Breast epithelium (tissue), 4 donors: ENCODE measurements at regions not wholly inside any gene's neighbourhood (a gene's known extent, or its start where the extent isn't known, plus 50 kb on each side); places are given as distances from the start of the nearest gene placed in this dataset.

Experiments
- DNase-seq, 2 donors: peaks; one replicate each; pipeline ENCODE4 v3.0.0-alpha.2; 2019; ENCODE audit warnings: low spot score in 2 of 2
- H3K27ac ChIP-seq, 2 donors: fragments of 200-600 bp; sonication (generic) in 1 of 2; one replicate each; pipeline ENCODE4 v1.5.1; 2016 to 2019; ENCODE audit warnings: mild to moderate bottlenecking in 1 of 2
- H3K27me3 ChIP-seq, 2 donors: fragments of 200-600 bp; sonication (generic) in 1 of 2; one replicate each; pipeline versions ENCODE4 v1.5.1 to v1.6.0; 2017 to 2019; ENCODE audit warnings: control low read depth in 1 of 2, mild to moderate bottlenecking in 1 of 2
- H3K36me3 ChIP-seq: fragments of 200-600 bp; one replicate; pipeline ENCODE4 v1.5.1; 2019
- H3K4me1 ChIP-seq, 2 donors: fragments of 200-600 bp; sonication (generic); one replicate each; pipeline ENCODE4 v1.5.1; 2016 to 2019; ENCODE audit warnings: control low read depth in 1 of 2
- H3K4me3 ChIP-seq, 3 donors: fragments of 200-600 bp; sonication (generic); 1 replicate in 2 of 3; 2 replicates in 1 of 3; pipeline ENCODE4 v1.5.1; 2016 to 2019; ENCODE audit warnings: mild to moderate bottlenecking in 3 of 3, moderate library complexity in 2 of 3
- H3K9me3 ChIP-seq, 2 donors: fragments of 200-600 bp; sonication (generic) in 1 of 2; one replicate each; pipeline ENCODE4 v1.5.1; 2016 to 2019; ENCODE audit warnings: control low read depth in 1 of 2
- POLR2A ChIP-seq: fragments of 450-650 bp; IDR thresholded peaks from one replicate; pipeline ENCODE4 v1.6.1; 2016; ENCODE audit warnings: antibody characterized with exemption, mild to moderate bottlenecking, moderate library complexity
- POLR2AphosphoS5 ChIP-seq, 3 donors: sonication (generic); formaldehyde crosslinking; IDR thresholded peaks; one replicate each; pipeline ENCODE4 v1.6.1; 2017; ENCODE audit warnings: antibody characterized with exemption in 3 of 3
- intact Hi-C: fragments of 100-400 bp; cut with DNase I; formaldehyde crosslinking; loops from one replicate; pipeline ENCODE4 v1.15.1; 2023; ENCODE audit warnings: low total_unique reads
- TF ChIP-seq, protein P1 (sequence below), 3 donors: fragments of 450-650 bp; IDR thresholded peaks; one replicate each; pipeline ENCODE4 v1.5.1; 2016 to 2017; ENCODE audit warnings: antibody characterized with exemption in 3 of 3, mild to moderate bottlenecking in 3 of 3, moderate library complexity in 3 of 3

DNA sequence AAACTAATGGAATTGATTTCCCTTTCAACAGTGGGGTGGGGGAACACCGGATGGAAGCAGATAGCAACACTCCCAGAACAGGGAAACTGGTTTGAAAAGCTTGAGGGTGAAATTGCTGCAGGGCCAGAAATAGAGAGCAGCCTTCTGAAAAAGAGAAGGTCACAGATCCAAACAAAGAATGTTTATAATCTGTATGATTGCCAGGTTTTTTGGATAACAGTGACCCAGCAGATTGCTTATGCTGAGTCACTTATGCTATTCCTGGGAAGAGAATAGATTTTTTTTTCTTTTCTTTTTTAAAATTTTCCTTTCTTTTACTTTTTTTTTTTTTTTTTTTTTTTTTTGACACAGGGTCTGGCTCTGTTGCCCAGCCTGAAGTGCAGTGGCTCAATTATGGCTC, 641.3 kb downstream of the KCNJ2 start:
- intact Hi-C loops: no loop called here
- no peaks in the 10 kb centered on the region for H3K9me3 ChIP-seq
- no peak overlapping the region for H3K4me3 ChIP-seq
- no peaks in the 10 kb centered on the region for H3K27me3 ChIP-seq
- no peak for DNase-seq
- H3K4me1 ChIP-seq: no peaks in the 10 kb centered on the region
- no peaks in the 10 kb centered on the region for H3K36me3 ChIP-seq
- TF ChIP-seq POLR2AphosphoS5 (IDR thresholded peaks at IDR 0.05) (no peak), POLR2A (no peak)
- TF ChIP-seq, protein P1, sequence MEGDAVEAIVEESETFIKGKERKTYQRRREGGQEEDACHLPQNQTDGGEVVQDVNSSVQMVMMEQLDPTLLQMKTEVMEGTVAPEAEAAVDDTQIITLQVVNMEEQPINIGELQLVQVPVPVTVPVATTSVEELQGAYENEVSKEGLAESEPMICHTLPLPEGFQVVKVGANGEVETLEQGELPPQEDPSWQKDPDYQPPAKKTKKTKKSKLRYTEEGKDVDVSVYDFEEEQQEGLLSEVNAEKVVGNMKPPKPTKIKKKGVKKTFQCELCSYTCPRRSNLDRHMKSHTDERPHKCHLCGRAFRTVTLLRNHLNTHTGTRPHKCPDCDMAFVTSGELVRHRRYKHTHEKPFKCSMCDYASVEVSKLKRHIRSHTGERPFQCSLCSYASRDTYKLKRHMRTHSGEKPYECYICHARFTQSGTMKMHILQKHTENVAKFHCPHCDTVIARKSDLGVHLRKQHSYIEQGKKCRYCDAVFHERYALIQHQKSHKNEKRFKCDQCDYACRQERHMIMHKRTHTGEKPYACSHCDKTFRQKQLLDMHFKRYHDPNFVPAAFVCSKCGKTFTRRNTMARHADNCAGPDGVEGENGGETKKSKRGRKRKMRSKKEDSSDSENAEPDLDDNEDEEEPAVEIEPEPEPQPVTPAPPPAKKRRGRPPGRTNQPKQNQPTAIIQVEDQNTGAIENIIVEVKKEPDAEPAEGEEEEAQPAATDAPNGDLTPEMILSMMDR (IDR thresholded peaks at IDR 0.05): no peak
- no peak overlapping the region for H3K27ac ChIP-seq

DNA sequence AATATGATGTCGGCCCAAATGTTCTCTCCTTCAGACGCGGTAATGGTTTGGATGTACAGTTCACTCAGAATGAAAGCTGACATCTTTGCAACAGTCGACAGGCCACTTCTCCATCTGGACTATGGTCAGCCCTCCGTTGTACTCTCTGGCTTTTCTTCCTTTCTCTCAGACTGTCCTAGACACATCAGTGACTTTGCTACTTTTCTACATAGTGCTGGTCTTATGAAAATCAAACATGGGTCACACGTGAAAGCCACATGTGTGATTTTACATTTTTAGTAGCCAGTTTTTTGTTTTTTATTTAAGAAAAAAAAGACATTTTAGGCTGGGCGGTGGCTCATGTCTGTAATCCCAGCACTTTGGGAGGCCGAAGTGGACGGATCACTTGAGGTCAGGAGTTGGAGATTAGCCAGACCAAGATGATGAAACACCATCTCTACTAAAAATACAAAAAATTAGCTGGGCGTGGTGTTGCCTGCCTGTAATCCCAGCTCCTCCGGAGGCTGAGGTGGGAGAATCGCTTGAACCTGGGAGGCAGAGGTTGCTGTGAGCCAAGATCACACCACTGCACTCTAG, 644.1 kb downstream of the KCNJ2 start:
- intact Hi-C loops: no loop called here
- H3K4me1 ChIP-seq: no peaks in the 10 kb centered on the region
- no peaks in the 10 kb centered on the region for H3K9me3 ChIP-seq
- H3K36me3 ChIP-seq: no peaks in the 10 kb centered on the region
- no peaks in the 10 kb centered on the region for H3K27me3 ChIP-seq
- TF ChIP-seq, protein P1 (IDR thresholded peaks at IDR 0.05): no peak
- TF ChIP-seq POLR2A: no peak
- no peak for TF ChIP-seq POLR2AphosphoS5 (IDR thresholded peaks at IDR 0.05)
- H3K27ac ChIP-seq: no peak overlapping the region
- DNase-seq: no peak
- H3K4me3 ChIP-seq: no peak overlapping the region

DNA sequence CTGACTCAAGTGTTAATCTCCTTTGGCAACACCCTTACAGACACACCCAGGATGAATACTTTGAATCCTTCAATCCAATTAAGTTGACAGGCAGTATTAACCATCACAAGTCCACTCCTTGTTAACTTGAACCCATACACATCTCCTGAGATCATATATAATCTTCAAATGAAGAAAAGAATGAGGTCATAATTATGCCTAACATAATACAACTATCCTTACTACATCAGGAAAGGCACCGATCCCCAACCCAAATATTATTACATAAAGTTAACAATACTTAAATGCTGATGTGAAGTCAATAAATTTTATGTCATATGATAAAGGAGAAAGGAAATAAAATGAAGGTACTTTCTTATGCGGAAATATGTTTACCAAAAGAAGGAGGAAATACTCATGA, 649.9 kb downstream of the KCNJ2 start:
- TF ChIP-seq, protein P1 (IDR thresholded peaks at IDR 0.05): no peak
- no peak for TF ChIP-seq POLR2A
- TF ChIP-seq POLR2AphosphoS5 (IDR thresholded peaks at IDR 0.05): no peak
- Histone ChIP-seq H3K9me3 (peaks cover 0 to 6% of the 10 kb centered on the region in 2 donors), H3K27ac (no peak overlapping the region), H3K36me3 (no peaks in the 10 kb centered on the region), H3K4me3 (no peak overlapping the region), H3K27me3 (no peaks in the 10 kb centered on the region), H3K4me1 (no peaks in the 10 kb centered on the region)
- intact Hi-C loops: no loop called here
- DNase-seq: no peak

DNA sequence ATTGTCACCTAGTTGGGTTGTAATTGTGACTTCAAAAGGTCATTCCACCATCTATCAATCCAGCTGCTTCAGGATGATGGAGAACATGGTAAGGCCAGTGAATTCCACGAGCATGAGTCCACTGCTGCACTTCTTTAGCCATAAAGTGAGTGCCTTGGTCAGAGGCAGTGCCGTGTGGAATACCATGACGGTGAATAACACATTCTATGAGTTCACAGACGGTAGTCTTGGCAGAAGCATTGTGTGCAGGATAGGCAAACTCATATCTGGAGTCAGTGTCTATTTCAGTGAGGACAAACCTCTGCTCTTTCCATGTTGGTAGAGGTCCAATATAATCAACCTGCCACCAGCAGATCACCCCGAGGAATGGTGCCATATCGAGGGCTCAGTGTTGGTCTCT, 650.9 kb downstream of the KCNJ2 start:
- Histone ChIP-seq H3K27ac (no peak overlapping the region), H3K27me3 (no peaks in the 10 kb centered on the region), H3K4me1 (no peaks in the 10 kb centered on the region), H3K9me3 (peaks cover 0 to 6% of the 10 kb centered on the region in 2 donors), H3K36me3 (no peaks in the 10 kb centered on the region), H3K4me3 (no peak overlapping the region)
- intact Hi-C loops: loop anchor here (5.0 kb wide), 1 partner anchor 497 kb away; no protein-coding TSS in a partner anchor
- no peak for DNase-seq
- no peak for TF ChIP-seq POLR2AphosphoS5 (IDR thresholded peaks at IDR 0.05)
- TF ChIP-seq, protein P1 (IDR thresholded peaks at IDR 0.05): no peak
- no peak for TF ChIP-seq POLR2A

DNA sequence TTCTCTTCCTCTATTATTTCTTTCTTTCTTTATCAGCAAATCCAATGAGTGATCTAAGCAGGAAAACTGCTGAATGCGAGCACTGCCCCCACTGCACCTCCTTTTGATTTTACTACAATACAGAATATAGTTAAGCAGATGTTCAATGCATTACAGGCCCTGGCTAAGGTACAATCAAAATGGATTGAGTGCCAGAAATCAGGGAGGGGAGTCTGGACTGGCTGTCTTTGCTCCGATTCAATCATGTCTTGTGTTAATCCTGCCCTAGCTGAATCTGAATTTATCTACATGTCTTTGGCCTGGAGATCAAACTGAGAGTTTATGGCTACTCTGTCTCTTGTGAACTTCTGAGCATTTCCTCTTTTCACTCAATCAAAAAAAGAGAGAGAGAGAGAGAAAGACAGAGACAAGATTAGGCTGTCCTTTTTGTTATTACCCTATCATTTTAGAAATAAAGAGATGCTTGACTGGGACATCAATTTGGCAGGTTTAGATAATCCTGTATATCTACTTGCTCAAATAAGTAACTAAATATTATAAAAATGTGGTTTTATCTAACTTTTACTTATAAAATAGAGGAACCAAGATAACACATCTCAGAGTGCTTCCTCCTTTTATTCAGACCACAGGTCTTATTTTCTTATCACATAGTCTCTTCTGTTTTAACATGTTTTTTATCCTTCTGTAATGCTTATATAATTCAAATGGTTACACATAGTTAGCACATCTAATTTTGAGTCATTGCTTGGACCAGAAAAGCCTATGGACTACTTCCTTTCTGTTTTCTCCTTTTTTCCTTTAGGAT, 656.2 kb downstream of the KCNJ2 start:
- no peak overlapping the region for H3K27ac ChIP-seq
- TF ChIP-seq, protein P1 (IDR thresholded peaks at IDR 0.05): no peak
- no peak for TF ChIP-seq POLR2A
- TF ChIP-seq POLR2AphosphoS5 (IDR thresholded peaks at IDR 0.05): no peak
- peaks cover 0 to 6% of the 10 kb centered on the region in 2 donors for H3K9me3 ChIP-seq
- H3K4me1 ChIP-seq: no peaks in the 10 kb centered on the region
- DNase-seq: no peak
- H3K27me3 ChIP-seq: no peaks in the 10 kb centered on the region
- intact Hi-C loops: no loop called here
- H3K4me3 ChIP-seq: no peak overlapping the region
- H3K36me3 ChIP-seq: no peaks in the 10 kb centered on the region
